ENCODE measurements at regions not wholly inside any gene's neighbourhood (a gene's known extent, or its start where the extent isn't known, plus 50 kb on each side); places are given as distances from the start of the nearest gene placed in this dataset.
A peak's percentile ranks its signal among the peaks of the same experiment; 100 is the strongest.

DNA sequence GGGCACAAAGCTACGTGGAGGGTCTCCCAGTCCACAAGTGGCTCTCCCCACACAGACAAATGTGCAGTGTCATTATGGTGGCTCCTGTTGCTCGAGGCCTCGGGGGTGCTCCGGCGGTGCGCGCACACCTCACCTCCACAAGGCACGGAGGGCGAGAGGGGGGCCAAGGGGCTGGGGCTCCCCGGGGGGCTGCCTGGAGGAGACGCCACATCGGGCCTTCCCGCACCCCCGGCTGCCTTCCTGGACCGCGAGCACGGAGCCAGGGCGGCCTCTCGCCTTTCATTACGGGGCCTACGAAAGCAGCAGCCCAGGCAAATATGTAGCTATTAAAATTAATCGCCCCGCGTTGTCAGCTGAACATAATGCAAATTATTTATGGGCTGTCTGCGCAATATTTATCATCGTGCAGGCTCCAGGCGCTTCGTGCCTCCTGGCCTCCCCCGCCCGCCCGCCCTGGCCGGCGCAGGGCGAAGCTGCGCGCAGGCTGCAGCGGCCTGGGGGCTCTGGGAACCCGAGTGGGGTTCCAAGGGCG, 70.8 kb upstream of the BCOR start:
- Mint-ChIP-seq H3K36me3 (ENCODE audit: low read depth) (peaks cover 6% of the 10 kb centered on the region), H3K27me3 (no peaks in the 10 kb centered on the region), H3K4me3 (peak overlapping the region; percentile 71), H3K27ac (peak overlapping the region; percentile 56), H3K9me3 (no peaks in the 10 kb centered on the region), H3K4me1 (peaks cover 48% of the 10 kb centered on the region)
- DNase-seq (no peak), ATAC-seq (no peak)

DNA sequence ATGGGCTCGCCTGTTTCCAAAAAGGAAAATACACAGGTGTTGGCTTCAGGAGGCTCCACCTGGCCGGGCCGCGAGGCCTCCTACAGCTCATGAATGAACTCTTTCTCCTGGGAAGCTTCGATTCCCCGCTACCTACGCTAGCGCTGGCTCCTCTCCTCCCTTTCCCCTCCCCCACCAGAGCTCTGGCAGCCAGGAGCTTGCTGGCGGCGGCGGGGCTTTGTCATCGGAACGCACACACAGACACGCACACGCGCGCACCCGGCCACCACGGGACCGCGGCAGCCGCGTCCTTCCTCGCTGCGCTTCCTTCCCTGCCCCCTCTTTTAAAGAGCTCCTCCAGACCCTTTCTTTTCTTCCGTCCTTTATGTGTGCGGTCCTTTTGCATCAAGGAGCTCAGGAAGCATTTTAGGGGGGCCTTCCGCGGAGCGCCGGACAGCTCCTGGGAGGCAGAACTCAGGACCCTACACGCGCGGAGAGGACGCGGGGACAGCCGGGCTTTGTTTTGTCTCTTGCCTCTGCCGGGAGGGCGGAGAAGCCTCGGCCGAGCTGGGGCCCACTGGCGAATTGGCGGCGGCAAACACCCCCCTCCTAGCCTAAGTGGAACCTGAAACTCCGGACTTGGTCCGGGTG, 70.2 kb upstream of the BCOR start:
- peaks cover 42% of the 10 kb centered on the region for H3K4me1 Mint-ChIP-seq
- H3K36me3 Mint-ChIP-seq (ENCODE audit: low read depth): peaks cover 4% of the 10 kb centered on the region
- no peaks in the 10 kb centered on the region for H3K27me3 Mint-ChIP-seq
- DNase-seq: no peak
- peak overlapping the region; percentile 56 for H3K27ac Mint-ChIP-seq
- H3K9me3 Mint-ChIP-seq: no peaks in the 10 kb centered on the region
- no peak for ATAC-seq
- peak overlapping the region; percentile 71 for H3K4me3 Mint-ChIP-seq

DNA sequence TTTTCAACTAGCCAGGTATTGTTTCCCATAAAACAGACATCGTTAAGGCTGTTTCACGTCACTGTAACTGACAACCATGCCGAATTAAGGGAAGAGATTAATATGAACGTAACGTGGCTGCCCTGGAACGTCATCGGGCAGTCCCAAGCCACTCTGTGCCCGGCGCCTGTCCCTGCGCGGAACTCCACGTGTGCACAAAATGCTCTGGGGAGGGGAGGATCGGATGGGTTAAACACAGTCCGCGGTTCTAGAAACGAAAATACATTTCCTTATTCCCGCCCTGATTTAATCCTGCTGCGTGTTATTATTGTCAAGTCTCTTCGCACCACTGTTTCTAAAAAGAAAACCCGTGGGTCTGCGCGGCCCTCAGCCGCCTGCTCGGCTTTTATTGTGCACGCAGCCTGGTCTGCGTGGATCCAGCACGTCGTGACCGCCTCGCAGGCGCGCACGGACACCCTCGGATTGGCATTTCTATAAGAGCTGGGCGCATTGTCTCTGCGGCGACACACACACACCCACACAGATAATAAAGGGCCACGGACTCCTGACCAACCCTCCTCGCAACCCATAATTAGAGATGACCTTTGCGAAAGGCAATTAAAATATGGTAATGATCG, 69.6 kb upstream of the BCOR start:
- no peak for DNase-seq
- ATAC-seq: no peak
- Mint-ChIP-seq H3K4me3 (peak overlapping the region; percentile 71), H3K9me3 (no peaks in the 10 kb centered on the region), H3K4me1 (peaks cover 40% of the 10 kb centered on the region), H3K27ac (peak overlapping the region; percentile 76), H3K36me3 (ENCODE audit: low read depth) (peaks cover 3% of the 10 kb centered on the region), H3K27me3 (no peaks in the 10 kb centered on the region)

DNA sequence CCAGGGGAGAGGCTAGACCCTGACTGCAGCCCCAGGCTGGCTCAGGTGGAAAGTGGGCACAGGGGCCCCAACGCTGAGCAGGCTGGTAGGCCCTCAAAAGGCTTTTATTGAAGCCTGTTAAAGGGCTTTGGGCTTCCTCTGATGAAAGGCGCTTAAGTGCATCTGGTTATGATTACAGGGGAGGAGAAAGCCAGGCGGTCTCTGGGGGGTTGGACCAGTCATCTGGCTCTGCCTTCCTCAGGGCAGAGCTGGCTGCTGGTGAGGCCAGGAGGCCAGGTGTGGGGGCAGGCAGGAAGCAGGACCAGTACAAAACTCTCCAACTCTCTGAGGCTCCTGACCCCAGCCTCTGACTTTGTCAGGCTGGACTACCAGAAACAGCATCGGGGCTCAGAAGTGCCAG, 68.8 kb upstream of the BCOR start:
- Mint-ChIP-seq H3K4me3 (peak overlapping the region; percentile 71), H3K9me3 (no peaks in the 10 kb centered on the region), H3K4me1 (peaks cover 40% of the 10 kb centered on the region), H3K27me3 (no peaks in the 10 kb centered on the region), H3K36me3 (ENCODE audit: low read depth) (peaks cover 3% of the 10 kb centered on the region), H3K27ac (peak overlapping the region; percentile 76)
- ATAC-seq: no peak
- no peak for DNase-seq

DNA sequence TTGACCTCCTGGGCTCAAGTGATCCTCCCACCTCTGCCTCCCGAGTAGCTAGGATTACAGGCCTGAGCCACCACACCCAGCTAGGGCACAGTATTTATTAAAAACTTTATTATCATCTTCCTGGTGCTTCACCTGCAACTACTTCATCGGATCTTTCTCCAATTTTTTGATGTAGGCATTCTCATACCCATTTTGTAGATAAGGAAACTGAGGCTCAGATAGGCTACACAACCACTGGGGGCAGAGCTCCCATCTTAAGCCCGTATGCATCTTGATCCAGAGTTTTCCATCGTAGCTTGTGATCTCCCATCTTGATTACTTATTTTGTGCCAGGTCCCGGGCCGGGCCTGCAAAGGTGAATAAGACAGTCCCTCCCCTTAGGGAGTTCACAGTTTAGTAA, 68.1 kb upstream of the BCOR start:
- DNase-seq (no peak), ATAC-seq (no peak)
- Mint-ChIP-seq H3K36me3 (ENCODE audit: low read depth) (peaks cover 3% of the 10 kb centered on the region), H3K27me3 (no peaks in the 10 kb centered on the region), H3K9me3 (no peaks in the 10 kb centered on the region), H3K27ac (no peak overlapping the region), H3K4me1 (peaks cover 36% of the 10 kb centered on the region), H3K4me3 (no peak overlapping the region)

DNA sequence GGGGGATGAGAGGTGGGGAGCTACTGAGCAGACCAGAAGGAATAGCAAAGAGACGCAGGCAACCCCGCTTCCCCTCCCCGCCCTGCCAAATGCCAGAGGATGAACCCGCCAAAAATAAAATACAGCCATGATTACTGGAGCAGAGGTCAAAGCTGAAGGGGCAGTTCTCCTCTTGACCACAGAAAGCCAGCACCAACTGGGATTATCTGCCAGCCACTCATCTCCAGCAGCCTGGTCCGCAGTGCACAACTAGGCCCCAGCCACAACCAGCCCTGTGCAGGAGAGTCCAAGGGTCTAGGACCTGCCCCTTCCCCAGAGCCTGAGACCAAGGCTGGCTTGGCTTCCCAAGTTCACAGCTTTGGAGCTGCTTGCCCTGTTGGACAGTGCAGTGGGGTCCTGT, 67.4 kb upstream of the BCOR start:
- no peak overlapping the region for H3K4me3 Mint-ChIP-seq
- peaks cover 3% of the 10 kb centered on the region for H3K36me3 Mint-ChIP-seq (ENCODE audit: low read depth)

DNA sequence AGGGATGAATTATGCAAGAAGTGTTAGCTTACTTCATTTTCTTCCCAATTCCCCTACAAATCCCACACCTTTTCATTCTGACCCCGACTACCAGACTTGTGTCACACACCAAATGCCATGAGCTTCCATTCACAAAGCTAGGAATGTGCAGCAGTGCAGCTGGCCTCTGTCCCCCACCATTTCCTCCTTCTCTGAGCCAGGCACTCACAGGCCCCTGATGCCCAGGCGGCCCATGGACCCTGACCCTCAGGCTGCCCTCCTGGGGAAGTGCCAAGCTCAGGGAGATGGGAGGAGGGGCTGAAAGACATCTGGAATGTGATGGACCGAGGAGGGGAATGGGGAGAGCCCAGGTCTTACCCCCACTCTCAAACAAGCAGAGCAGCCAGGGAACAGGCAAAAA, 67.0 kb upstream of the BCOR start:
- H3K4me1 Mint-ChIP-seq: peaks cover 28% of the 10 kb centered on the region
- DNase-seq (no peak), ATAC-seq (no peak)
- H3K4me3 Mint-ChIP-seq: no peak overlapping the region
- no peak overlapping the region for H3K27ac Mint-ChIP-seq
- no peaks in the 10 kb centered on the region for H3K27me3 Mint-ChIP-seq
- H3K9me3 Mint-ChIP-seq: no peaks in the 10 kb centered on the region
- peaks cover 3% of the 10 kb centered on the region for H3K36me3 Mint-ChIP-seq (ENCODE audit: low read depth)

More for the DNA sequence above, 67.4 kb upstream of the BCOR start:
- Mint-ChIP-seq H3K27me3 (no peaks in the 10 kb centered on the region), H3K9me3 (no peaks in the 10 kb centered on the region), H3K27ac (no peak overlapping the region), H3K4me1 (peaks cover 31% of the 10 kb centered on the region)
- ATAC-seq (no peak), DNase-seq (no peak)

DNA sequence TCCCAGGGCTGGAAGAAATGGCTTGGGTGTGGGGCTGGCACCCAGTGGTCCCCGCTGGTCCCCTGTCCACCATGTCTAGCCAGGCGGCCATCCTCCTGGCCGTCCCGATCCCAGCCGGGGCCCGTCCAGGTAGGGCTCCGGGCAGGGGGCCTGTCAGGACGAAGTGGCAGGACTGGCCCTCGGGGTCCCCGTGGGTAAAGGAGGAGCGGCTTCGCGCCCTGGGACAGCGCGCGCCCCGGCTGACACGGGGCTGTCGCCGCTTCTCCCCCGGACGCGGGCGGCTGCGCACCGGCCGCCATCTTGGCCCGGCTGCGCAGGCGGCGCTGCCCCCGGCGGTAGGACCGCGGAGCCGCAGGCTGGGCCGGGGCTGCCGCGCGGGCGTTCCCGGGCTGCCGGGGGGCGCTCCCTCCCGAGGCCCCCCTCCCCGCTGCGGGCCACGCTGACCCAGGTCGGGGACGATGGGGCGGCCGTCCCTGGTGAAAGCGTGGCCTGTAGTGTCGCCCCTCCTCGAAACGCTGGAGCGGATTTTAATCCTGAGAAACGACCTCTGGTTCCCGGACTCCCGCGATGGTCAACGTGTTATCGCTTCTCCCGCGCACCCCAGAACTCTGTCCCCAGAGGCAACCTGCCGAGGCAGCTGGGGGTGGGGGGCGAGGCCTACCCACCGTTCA, 60.4 kb upstream of the BCOR start:
- no peaks in the 10 kb centered on the region for H3K36me3 Mint-ChIP-seq (ENCODE audit: low read depth)
- H3K9me3 Mint-ChIP-seq: no peaks in the 10 kb centered on the region
- no peaks in the 10 kb centered on the region for H3K27me3 Mint-ChIP-seq
- ATAC-seq (peak; percentile 20), DNase-seq (peak; percentile 26)
- H3K4me3 Mint-ChIP-seq: peak overlapping the region; percentile 58
- H3K4me1 Mint-ChIP-seq: peaks cover 19% of the 10 kb centered on the region
- H3K27ac Mint-ChIP-seq: no peak overlapping the region

DNA sequence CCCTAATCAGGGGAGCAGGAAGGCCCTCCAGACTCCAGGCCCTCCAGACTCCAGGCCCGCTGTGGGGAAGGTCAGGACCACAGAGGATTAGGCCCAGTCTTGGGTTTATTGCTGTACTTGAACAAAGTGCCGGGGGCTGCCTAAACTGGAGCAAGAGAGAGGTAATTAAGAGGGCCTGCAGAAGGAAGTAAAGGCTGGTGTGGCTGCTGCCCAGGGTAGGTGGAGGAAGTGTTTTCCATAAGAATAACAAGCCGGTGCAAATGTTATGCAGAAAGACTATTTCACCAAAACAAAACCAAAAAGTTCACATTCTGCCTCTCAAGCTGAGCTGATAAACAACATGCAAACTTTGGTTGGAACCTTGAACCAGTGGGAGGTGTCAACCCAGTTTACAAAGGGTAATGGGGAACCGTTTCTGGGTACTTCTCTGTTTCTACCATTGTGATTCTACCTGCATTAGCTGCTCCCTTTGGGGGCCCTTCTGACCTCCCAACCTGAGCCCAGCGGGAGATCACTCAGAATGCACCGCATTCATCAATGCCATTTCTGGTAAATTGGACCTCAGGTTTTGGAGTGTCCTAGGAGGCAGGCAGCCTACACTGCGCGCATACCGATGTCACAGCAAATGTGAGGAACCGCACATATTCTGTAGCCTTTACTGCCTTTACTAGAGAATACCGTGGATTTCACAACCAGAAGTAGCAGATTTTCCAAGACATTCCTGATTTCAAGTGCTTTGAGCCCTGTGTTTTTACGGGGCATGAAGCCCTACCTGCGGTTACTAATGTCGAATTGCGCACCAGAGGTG, 59.7 kb upstream of the BCOR start:
- Mint-ChIP-seq H3K9me3 (no peaks in the 10 kb centered on the region), H3K36me3 (ENCODE audit: low read depth) (no peaks in the 10 kb centered on the region), H3K4me3 (peak overlapping the region; percentile 58), H3K27ac (no peak overlapping the region), H3K4me1 (peaks cover 19% of the 10 kb centered on the region), H3K27me3 (no peaks in the 10 kb centered on the region)
- ATAC-seq (no peak), DNase-seq (no peak)

DNA sequence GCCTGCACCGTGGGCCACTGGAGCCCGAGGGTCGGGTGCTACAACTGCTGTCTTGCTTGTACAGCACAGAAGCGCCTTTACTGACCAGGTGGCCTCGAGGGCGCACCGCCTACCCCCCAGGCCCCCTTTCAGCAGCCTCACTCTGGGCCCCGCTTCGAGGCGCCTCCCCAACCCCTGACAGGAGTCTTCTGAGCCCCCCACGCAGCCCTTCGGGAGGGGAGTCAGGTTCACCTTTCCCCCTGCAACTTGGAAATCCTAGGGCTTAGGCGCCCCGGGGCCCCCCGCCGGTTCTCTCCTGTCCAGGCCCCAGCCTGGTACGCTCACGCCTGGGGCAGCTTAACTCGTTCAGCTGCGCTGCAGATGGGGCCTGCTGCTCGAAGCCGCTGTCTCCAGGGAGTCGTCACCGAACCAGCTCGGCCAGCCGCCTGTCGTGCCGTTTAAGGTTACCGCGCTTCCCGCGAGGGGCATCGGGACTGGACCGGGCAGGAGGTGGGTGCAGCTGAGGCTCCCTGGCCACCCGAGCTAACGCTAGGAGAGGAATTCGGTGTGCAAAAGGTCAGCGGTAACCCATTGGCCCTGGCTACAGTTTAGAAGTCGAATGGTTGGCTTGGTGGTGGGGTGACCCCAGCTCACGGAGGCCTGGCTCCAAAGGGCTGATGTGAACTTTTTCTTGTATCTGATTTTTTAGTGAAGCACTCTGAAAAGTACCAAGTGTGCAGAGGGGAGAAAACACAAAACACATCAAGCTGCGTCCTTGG, 58.9 kb upstream of the BCOR start:
- H3K27ac Mint-ChIP-seq: no peak overlapping the region
- ATAC-seq: no peak
- H3K4me3 Mint-ChIP-seq: no peak overlapping the region
- no peak for DNase-seq
- peaks cover 19% of the 10 kb centered on the region for H3K4me1 Mint-ChIP-seq
- H3K36me3 Mint-ChIP-seq (ENCODE audit: low read depth): no peaks in the 10 kb centered on the region
- H3K9me3 Mint-ChIP-seq: no peaks in the 10 kb centered on the region
- no peaks in the 10 kb centered on the region for H3K27me3 Mint-ChIP-seq

DNA sequence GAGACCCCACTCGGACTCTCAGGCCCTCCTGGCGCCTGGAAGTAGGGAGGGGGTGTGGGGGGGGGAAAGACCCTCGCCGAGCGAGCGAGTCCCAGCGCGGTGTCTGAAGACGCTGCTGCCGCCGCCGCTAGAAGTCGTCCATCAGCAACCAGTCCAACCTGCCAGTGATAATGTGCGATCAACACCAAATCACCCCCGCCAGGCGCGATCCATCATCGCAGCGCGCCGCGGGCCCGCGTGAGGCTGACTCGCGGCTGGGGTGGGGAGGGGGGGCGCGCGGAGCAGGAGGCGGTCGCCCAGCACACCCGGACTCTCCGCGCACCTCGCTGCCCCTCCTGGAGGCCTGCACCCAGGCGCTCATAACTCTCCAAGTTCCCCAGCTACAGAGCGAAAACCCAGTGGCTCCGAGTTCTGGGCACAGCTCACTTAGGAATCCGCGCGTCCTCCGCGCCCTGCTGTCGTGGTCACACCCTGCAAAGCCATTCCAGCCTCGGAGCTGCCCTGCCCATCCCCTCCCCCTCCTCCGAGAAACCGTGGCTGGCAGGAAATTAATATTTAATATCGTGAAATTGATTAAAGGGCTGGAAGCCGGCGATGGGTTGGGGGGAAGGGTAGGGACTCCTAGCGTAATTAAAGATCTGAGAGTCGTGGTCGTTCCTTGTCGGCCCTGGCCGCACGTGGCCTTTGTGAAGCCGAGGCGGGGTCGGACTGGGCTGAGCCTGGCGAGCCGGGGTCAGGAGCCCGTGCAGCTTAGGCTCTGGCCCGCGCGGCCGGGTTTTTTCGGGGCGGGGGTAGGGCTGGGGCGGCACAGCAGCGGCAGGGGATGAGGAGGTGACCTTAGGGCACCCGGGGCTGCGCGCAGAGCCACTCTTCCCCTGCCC, 58.1 kb upstream of the BCOR start:
- ATAC-seq (no peak), DNase-seq (no peak)
- H3K9me3 Mint-ChIP-seq: no peaks in the 10 kb centered on the region
- H3K4me1 Mint-ChIP-seq: peaks cover 19% of the 10 kb centered on the region
- no peak overlapping the region for H3K4me3 Mint-ChIP-seq
- no peak overlapping the region for H3K27ac Mint-ChIP-seq
- H3K27me3 Mint-ChIP-seq: no peaks in the 10 kb centered on the region
- H3K36me3 Mint-ChIP-seq (ENCODE audit: low read depth): no peaks in the 10 kb centered on the region

DNA sequence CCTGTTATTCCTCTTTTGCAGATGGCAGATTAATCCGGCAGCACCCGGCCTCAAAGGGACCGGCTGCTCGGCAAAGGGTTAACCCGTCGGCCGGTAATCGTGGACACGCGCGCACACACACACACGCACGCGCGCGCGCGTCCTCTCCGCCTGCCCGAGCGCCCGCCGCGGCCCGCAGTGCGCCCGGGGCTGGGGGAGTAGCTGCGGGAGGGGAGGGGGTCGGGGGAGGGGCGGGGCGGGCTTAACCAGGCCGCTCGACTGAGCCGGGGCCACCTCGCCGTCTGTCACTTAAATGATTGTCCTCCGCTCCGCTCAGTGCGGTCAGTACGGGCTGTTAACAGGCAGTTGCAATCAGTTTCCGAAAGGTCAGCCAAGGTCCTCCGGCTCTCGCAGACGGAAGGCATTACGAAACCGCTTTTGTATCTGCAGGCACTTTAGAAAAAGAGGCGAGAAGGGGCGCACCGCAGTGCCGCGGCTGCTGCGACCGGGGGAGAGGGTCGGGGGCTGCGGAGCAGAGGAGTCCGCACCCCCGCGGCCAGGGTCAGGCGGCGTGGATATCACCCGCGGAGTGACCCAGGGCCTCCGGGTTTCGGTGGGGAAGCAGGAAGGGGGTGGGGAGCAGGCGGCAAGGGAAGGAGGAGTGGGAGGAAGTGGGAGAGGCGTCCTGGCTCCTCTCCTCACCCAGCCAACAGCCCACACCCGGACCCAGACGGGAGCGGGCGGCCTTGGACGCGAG, 57.3 kb upstream of the BCOR start:
- Mint-ChIP-seq H3K36me3 (ENCODE audit: low read depth) (peaks cover under 1% of the 10 kb centered on the region), H3K27ac (no peak overlapping the region), H3K4me1 (peaks cover 25% of the 10 kb centered on the region)

More for the DNA sequence above, 57.3 kb upstream of the BCOR start:
- DNase-seq (peak; percentile 21), ATAC-seq (no peak)
- peaks cover under 1% of the 10 kb centered on the region for H3K27me3 Mint-ChIP-seq
- H3K4me3 Mint-ChIP-seq: peak overlapping the region; percentile 74
- no peaks in the 10 kb centered on the region for H3K9me3 Mint-ChIP-seq

All from activated naive CD8-positive, alpha-beta T cell treated with anti-CD3 and anti-CD28 coated beads, Interleukin-2, amount 50 U/mL, for 24 hours (primary cell).